ENCODE measurements at regions not wholly inside any gene's neighbourhood (a gene's known extent, or its start where the extent isn't known, plus 50 kb on each side); places are given as distances from the start of the nearest gene placed in this dataset.

- H3K27me3 ChIP-seq (ENCODE audit: control insufficient read depth in 3 of 3, insufficient read depth in 3 of 3, low read length in 3 of 3), result no peaks in the 10 kb centered on the region
Measured at GRCh38 chr2:217471319-217471718, 531.5 kb downstream of the TNS1 start.

GRCh38 chr2:217469203-217469810 is 533.5 kb downstream of the TNS1 start:
- Histone ChIP-seq H3K9me3 (ENCODE audit: control insufficient read depth in 3 of 3, low read length in 3 of 3) (peaks cover 0 to 2% (median 0%) of the 10 kb centered on the region in 3 donors), H3K27ac (ENCODE audit: low read depth, low read length) (no peak overlapping the region), H3K36me3 (ENCODE audit: control insufficient read depth in 3 of 3, insufficient read depth in 3 of 3, low read length in 3 of 3) (no peaks in the 10 kb centered on the region)

More at GRCh38 chr2:217471319-217471718, 531.5 kb downstream of the TNS1 start:
- Histone ChIP-seq H3K9me3 (ENCODE audit: control insufficient read depth in 3 of 3, low read length in 3 of 3) (peaks cover 0 to 2% (median 0%) of the 10 kb centered on the region in 3 donors), H3K4me1 (ENCODE audit: control insufficient read depth in 3 of 3, insufficient read depth in 3 of 3, low read length in 3 of 3) (peaks cover 0 to under 1% (median 0%) of the 10 kb centered on the region in 3 donors), H3K9ac (ENCODE audit: low read depth in 1 of 3, low read length in 3 of 3) (no peak overlapping the region), H3K36me3 (ENCODE audit: control insufficient read depth in 3 of 3, insufficient read depth in 3 of 3, low read length in 3 of 3) (no peaks in the 10 kb centered on the region), H3K4me3 (ENCODE audit: low read length in 3 of 3) (no peak overlapping the region), H3K27ac (ENCODE audit: low read depth, low read length) (no peak overlapping the region)

GRCh38 chr2:217468042-217468830 is 534.6 kb downstream of the TNS1 start:
- Histone ChIP-seq H3K27ac (ENCODE audit: low read depth, low read length) (no peak overlapping the region), H3K9me3 (ENCODE audit: control insufficient read depth in 3 of 3, low read length in 3 of 3) (peaks cover 0 to 2% (median 0%) of the 10 kb centered on the region in 3 donors), H3K9ac (ENCODE audit: low read depth in 1 of 3, low read length in 3 of 3) (no peak overlapping the region), H3K27me3 (ENCODE audit: control insufficient read depth in 3 of 3, insufficient read depth in 3 of 3, low read length in 3 of 3) (no peaks in the 10 kb centered on the region), H3K36me3 (ENCODE audit: control insufficient read depth in 3 of 3, insufficient read depth in 3 of 3, low read length in 3 of 3) (no peaks in the 10 kb centered on the region), H3K4me1 (ENCODE audit: control insufficient read depth in 3 of 3, insufficient read depth in 3 of 3, low read length in 3 of 3) (peaks cover 0 to 6% (median 0%) of the 10 kb centered on the region in 3 donors), H3K4me3 (ENCODE audit: low read length in 3 of 3) (no peak overlapping the region)

More at GRCh38 chr2:217469203-217469810, 533.5 kb downstream of the TNS1 start:
- H3K27me3 ChIP-seq (ENCODE audit: control insufficient read depth in 3 of 3, insufficient read depth in 3 of 3, low read length in 3 of 3), result no peaks in the 10 kb centered on the region
- H3K4me3 ChIP-seq (ENCODE audit: low read length in 3 of 3), result no peak overlapping the region
- H3K4me1 ChIP-seq (ENCODE audit: control insufficient read depth in 3 of 3, insufficient read depth in 3 of 3, low read length in 3 of 3), result peaks cover 0 to 6% (median 0%) of the 10 kb centered on the region in 3 donors
- H3K9ac ChIP-seq (ENCODE audit: low read depth in 1 of 3, low read length in 3 of 3), result no peak overlapping the region

GRCh38 chr2:217467331-217467730 is 535.5 kb downstream of the TNS1 start:
- H3K9ac ChIP-seq (ENCODE audit: low read depth in 1 of 3, low read length in 3 of 3), result no peak overlapping the region
- H3K27me3 ChIP-seq (ENCODE audit: control insufficient read depth in 3 of 3, insufficient read depth in 3 of 3, low read length in 3 of 3), result no peaks in the 10 kb centered on the region
- H3K27ac ChIP-seq (ENCODE audit: low read depth, low read length), result no peak overlapping the region

GRCh38 chr2:217466805-217467204 is 536.0 kb downstream of the TNS1 start:
- Histone ChIP-seq H3K36me3 (ENCODE audit: control insufficient read depth in 3 of 3, insufficient read depth in 3 of 3, low read length in 3 of 3) (no peaks in the 10 kb centered on the region), H3K27ac (ENCODE audit: low read depth, low read length) (no peak overlapping the region), H3K27me3 (ENCODE audit: control insufficient read depth in 3 of 3, insufficient read depth in 3 of 3, low read length in 3 of 3) (no peaks in the 10 kb centered on the region), H3K9me3 (ENCODE audit: control insufficient read depth in 3 of 3, low read length in 3 of 3) (peaks cover 0 to 2% (median 0%) of the 10 kb centered on the region in 3 donors), H3K9ac (ENCODE audit: low read depth in 1 of 3, low read length in 3 of 3) (no peak overlapping the region), H3K4me3 (ENCODE audit: low read length in 3 of 3) (no peak overlapping the region), H3K4me1 (ENCODE audit: control insufficient read depth in 3 of 3, insufficient read depth in 3 of 3, low read length in 3 of 3) (peaks cover 0 to 6% (median 0%) of the 10 kb centered on the region in 3 donors)

More at GRCh38 chr2:217467331-217467730, 535.5 kb downstream of the TNS1 start:
- Histone ChIP-seq H3K9me3 (ENCODE audit: control insufficient read depth in 3 of 3, low read length in 3 of 3) (peaks cover 0 to 2% (median 0%) of the 10 kb centered on the region in 3 donors), H3K4me1 (ENCODE audit: control insufficient read depth in 3 of 3, insufficient read depth in 3 of 3, low read length in 3 of 3) (peaks cover 0 to 6% (median 0%) of the 10 kb centered on the region in 3 donors), H3K36me3 (ENCODE audit: control insufficient read depth in 3 of 3, insufficient read depth in 3 of 3, low read length in 3 of 3) (no peaks in the 10 kb centered on the region), H3K4me3 (ENCODE audit: low read length in 3 of 3) (no peak overlapping the region)

GRCh38 chr2:217466104-217466503 is 536.7 kb downstream of the TNS1 start:
- Histone ChIP-seq H3K27ac (ENCODE audit: low read depth, low read length) (no peak overlapping the region), H3K9me3 (ENCODE audit: control insufficient read depth in 3 of 3, low read length in 3 of 3) (peaks cover 0 to 2% (median 0%) of the 10 kb centered on the region in 3 donors), H3K36me3 (ENCODE audit: control insufficient read depth in 3 of 3, insufficient read depth in 3 of 3, low read length in 3 of 3) (no peaks in the 10 kb centered on the region), H3K4me3 (ENCODE audit: low read length in 3 of 3) (no peak overlapping the region), H3K4me1 (ENCODE audit: control insufficient read depth in 3 of 3, insufficient read depth in 3 of 3, low read length in 3 of 3) (peaks cover 0 to 6% (median 0%) of the 10 kb centered on the region in 3 donors), H3K27me3 (ENCODE audit: control insufficient read depth in 3 of 3, insufficient read depth in 3 of 3, low read length in 3 of 3) (no peaks in the 10 kb centered on the region), H3K9ac (ENCODE audit: low read depth in 1 of 3, low read length in 3 of 3) (no peak overlapping the region)

GRCh38 chr2:217465100-217465499 is 537.7 kb downstream of the TNS1 start:
- H3K36me3 ChIP-seq (ENCODE audit: control insufficient read depth in 3 of 3, insufficient read depth in 3 of 3, low read length in 3 of 3), result no peaks in the 10 kb centered on the region
- H3K4me3 ChIP-seq (ENCODE audit: low read length in 3 of 3), result no peak overlapping the region
- H3K4me1 ChIP-seq (ENCODE audit: control insufficient read depth in 3 of 3, insufficient read depth in 3 of 3, low read length in 3 of 3), result peaks cover 0 to 6% (median 0%) of the 10 kb centered on the region in 3 donors
- no peaks in the 10 kb centered on the region for H3K27me3 ChIP-seq (ENCODE audit: control insufficient read depth in 3 of 3, insufficient read depth in 3 of 3, low read length in 3 of 3)
- H3K27ac ChIP-seq (ENCODE audit: low read depth, low read length), result no peak overlapping the region
- no peak overlapping the region for H3K9ac ChIP-seq (ENCODE audit: low read depth in 1 of 3, low read length in 3 of 3)
- H3K9me3 ChIP-seq (ENCODE audit: control insufficient read depth in 3 of 3, low read length in 3 of 3), result peaks cover 0 to 2% (median 0%) of the 10 kb centered on the region in 3 donors

GRCh38 chr2:217463402-217464075 is 539.3 kb downstream of the TNS1 start:
- Histone ChIP-seq H3K9me3 (ENCODE audit: control insufficient read depth in 3 of 3, low read length in 3 of 3) (no peaks in the 10 kb centered on the region), H3K4me3 (ENCODE audit: low read length in 3 of 3) (no peak overlapping the region), H3K4me1 (ENCODE audit: control insufficient read depth in 3 of 3, insufficient read depth in 3 of 3, low read length in 3 of 3) (peaks cover 0 to 6% (median 0%) of the 10 kb centered on the region in 3 donors), H3K27me3 (ENCODE audit: control insufficient read depth in 3 of 3, insufficient read depth in 3 of 3, low read length in 3 of 3) (no peaks in the 10 kb centered on the region), H3K36me3 (ENCODE audit: control insufficient read depth in 3 of 3, insufficient read depth in 3 of 3, low read length in 3 of 3) (no peaks in the 10 kb centered on the region), H3K27ac (ENCODE audit: low read depth, low read length) (no peak overlapping the region), H3K9ac (ENCODE audit: low read depth in 1 of 3, low read length in 3 of 3) (no peak overlapping the region)

GRCh38 chr2:217462121-217462520 is 540.7 kb downstream of the TNS1 start:
- H3K9me3 ChIP-seq (ENCODE audit: control insufficient read depth in 3 of 3, low read length in 3 of 3), result no peaks in the 10 kb centered on the region
- no peak overlapping the region for H3K27ac ChIP-seq (ENCODE audit: low read depth, low read length)
- H3K27me3 ChIP-seq (ENCODE audit: control insufficient read depth in 3 of 3, insufficient read depth in 3 of 3, low read length in 3 of 3), result no peaks in the 10 kb centered on the region
- H3K4me3 ChIP-seq (ENCODE audit: low read length in 3 of 3), result no peak overlapping the region
- H3K4me1 ChIP-seq (ENCODE audit: control insufficient read depth in 3 of 3, insufficient read depth in 3 of 3, low read length in 3 of 3), result peaks cover 0 to 6% (median 0%) of the 10 kb centered on the region in 3 donors
- no peaks in the 10 kb centered on the region for H3K36me3 ChIP-seq (ENCODE audit: control insufficient read depth in 3 of 3, insufficient read depth in 3 of 3, low read length in 3 of 3)
- H3K9ac ChIP-seq (ENCODE audit: low read depth in 1 of 3, low read length in 3 of 3), result no peak overlapping the region
